Endothelial cell of umbilical vein (primary cell): ENCODE measurements at regions not wholly inside any gene's neighbourhood (a gene's known extent, or its start where the extent isn't known, plus 50 kb on each side); places are given as distances from the start of the nearest gene placed in this dataset.

Experiments
- BruUV-seq: library from RNA; stranded (reverse); fragments of 400-500 nt; replicated peaks from 2 replicates; lab custom pipeline; 2021; lab: Mats Ljungman, UMichigan
- CTCF ChIA-PET: fragments of 300-600, 350-600 bp; sonication (Branson Sonifier 250); formaldehyde crosslinking; loops from one replicate; lab custom pipeline; 2021; ENCODE audit warnings: antibody characterized with exemption, inconsistent platforms; lab: Charles Lee
- POLR2A ChIA-PET: fragments of 300-600, 350-600 bp; sonication (Branson Sonifier 250); formaldehyde crosslinking; loops from one replicate; lab custom pipeline; 2021; ENCODE audit warnings: antibody characterized with exemption, inconsistent platforms; lab: Charles Lee
- DNase-seq: peaks from one replicate; pipeline ENCODE4 v3.0.0-alpha.2; 2011; ENCODE audit warnings: low read depth, low spot score
- FAIRE-seq: peaks from 2 replicates; lab custom pipeline; 2011; peaks lifted over from hg19 to GRCh38; lab: Jason Lieb, UNC
- H2AFZ ChIP-seq: 2 replicates; pipeline ENCODE4 v1.6.0; 2012; ENCODE audit warnings: low read depth, low read length, control low read depth, inconsistent platforms
- H3K27ac ChIP-seq: 2 replicates; pipeline ENCODE4 v1.5.1; 2011; ENCODE audit warnings: low read depth, mild to moderate bottlenecking, control low read depth, low read length, moderate library complexity; ENCODE audit not compliant: insufficient read depth
- H3K27me3 ChIP-seq, 2 experiments: 2 replicates each; pipeline versions ENCODE4 v1.6.0 to v1.6.1; 2011; ENCODE audit warnings: low read length in 2 of 2, mixed read lengths in 1 of 2; ENCODE audit not compliant: control insufficient read depth in 2 of 2, insufficient read depth in 2 of 2
- H3K36me3 ChIP-seq, 2 experiments: 2 replicates in 1 of 2; 3 replicates in 1 of 2; pipeline ENCODE4 v1.5.1; 2011; ENCODE audit warnings: low read length in 2 of 2, mild to moderate bottlenecking in 1 of 2, moderate library complexity in 1 of 2; ENCODE audit not compliant: control insufficient read depth in 2 of 2, insufficient read depth in 2 of 2; ENCODE audit errors: extremely low read depth in 1 of 2
- H3K4me1 ChIP-seq: 3 replicates; pipeline ENCODE4 v1.5.1; 2011; ENCODE audit warnings: mild to moderate bottlenecking, low read length; ENCODE audit not compliant: control insufficient read depth, insufficient read depth; ENCODE audit errors: extremely low read depth
- H3K4me2 ChIP-seq: 2 replicates; pipeline ENCODE4 v1.6.1; 2011; ENCODE audit warnings: low read length, control low read depth, mixed read lengths; ENCODE audit not compliant: insufficient read depth
- H3K4me3 ChIP-seq, 3 experiments: fragments of 200-600 bp in 1 of 3; sonication (generic), shearing (Covaris generic) in 1 of 3; replicated peaks in 1 of 3; 2 replicates each; pipeline ENCODE4 v1.5.1; 2011 to 2016; ENCODE audit warnings: control low read depth in 3 of 3, low read length in 3 of 3, mild to moderate bottlenecking in 2 of 3, inconsistent platforms in 1 of 3, low read depth in 1 of 3, moderate library complexity in 1 of 3; ENCODE audit not compliant: insufficient read depth in 1 of 3
- H3K79me2 ChIP-seq: 2 replicates; pipeline ENCODE4 v1.6.0; 2012; ENCODE audit warnings: low read length, inconsistent platforms; ENCODE audit not compliant: control insufficient read depth, insufficient read depth
- H3K9ac ChIP-seq: replicated peaks from 2 replicates; pipeline ENCODE3; 2011; ENCODE audit warnings: low read length, control low read depth; ENCODE audit not compliant: insufficient read depth; ENCODE audit errors: extremely low read depth
- H3K9me1 ChIP-seq: replicated peaks from 3 replicates; pipeline ENCODE4 v1.6.0; 2011; ENCODE audit warnings: mild to moderate bottlenecking, low read length; ENCODE audit not compliant: control insufficient read depth, insufficient read depth; ENCODE audit errors: extremely low read depth
- H3K9me3 ChIP-seq: replicated peaks from 2 replicates; pipeline ENCODE4 v1.5.1; 2012; ENCODE audit warnings: low read length, inconsistent platforms; ENCODE audit not compliant: control insufficient read depth, insufficient read depth
- H4K20me1 ChIP-seq: replicated peaks from 2 replicates; pipeline ENCODE3; 2011; ENCODE audit warnings: mild to moderate bottlenecking, low read length; ENCODE audit not compliant: control insufficient read depth, insufficient read depth; ENCODE audit errors: extremely low read depth
- EZH2 ChIP-seq: IDR thresholded peaks from 2 replicates; pipeline ENCODE4 v1.6.1; 2012; ENCODE audit warnings: borderline replicate concordance, low read depth, mild to moderate bottlenecking, moderate library complexity, low read length, inconsistent platforms; ENCODE audit not compliant: severe bottlenecking
- FOS ChIP-seq: IDR thresholded peaks from 2 replicates; pipeline ENCODE4 v1.6.1; 2011; ENCODE audit warnings: mild to moderate bottlenecking, low read length, moderate library complexity, borderline replicate concordance; ENCODE audit not compliant: insufficient read depth
- GATA2 ChIP-seq: IDR thresholded peaks from 2 replicates; pipeline ENCODE4 v1.7.0; 2011; ENCODE audit warnings: low read depth, mild to moderate bottlenecking, moderate library complexity, mixed read lengths, low read length; ENCODE audit not compliant: insufficient read length, insufficient read depth
- JUN ChIP-seq: IDR thresholded peaks from 2 replicates; pipeline ENCODE4 v1.6.1; 2011; ENCODE audit warnings: borderline replicate concordance, low read depth; ENCODE audit not compliant: insufficient read length, insufficient read depth
- POLR2A ChIP-seq: IDR thresholded peaks from 2 replicates; pipeline ENCODE4 v1.6.1; 2012; ENCODE audit warnings: low read depth, mild to moderate bottlenecking, control low read depth, low read length
- POLR2AphosphoS5 ChIP-seq: IDR thresholded peaks from 2 replicates; pipeline ENCODE4 v1.6.1; 2012; ENCODE audit warnings: low read depth, mild to moderate bottlenecking, control low read depth, low read length, moderate library complexity; ENCODE audit not compliant: insufficient read depth
- dilution Hi-C: fragments of 300-500 bp; cut with MboI; formaldehyde crosslinking; loops from one replicate; pipeline ENCODE4 v1.15.0; 2019; ENCODE audit warnings: low sequenced_read_pairs; ENCODE audit not compliant: extremely low pct_ligation_motif_present
- intact Hi-C: fragments of 100-400 bp; cut with micrococcal nuclease; formaldehyde crosslinking; loops from one replicate; pipeline ENCODE4 v1.10.0; 2022
- TF ChIP-seq, protein P1 (sequence below), 2 donors: IDR thresholded peaks; 1 replicate in 1 of 2; 2 replicates in 1 of 2; pipeline ENCODE4 v1.5.1; 2011; ENCODE audit warnings: low read length in 2 of 2, mild to moderate bottlenecking in 2 of 2, moderate library complexity in 2 of 2, control low read depth in 1 of 2, inconsistent platforms in 1 of 2, low read depth in 1 of 2; ENCODE audit not compliant: insufficient read depth in 1 of 2; ENCODE audit errors: extremely low read depth in 1 of 2
- TF ChIP-seq, protein P2 (sequence below): IDR thresholded peaks from 2 replicates; pipeline ENCODE4 v1.6.1; 2011; ENCODE audit not compliant: insufficient read depth, insufficient read length

- H3K27me3 ChIP-seq: no peaks in the 10 kb centered on the region
- no TSS peak for BruUV-seq
- no peaks in the 10 kb centered on the region for H3K9me3 ChIP-seq
- H3K4me1 ChIP-seq: no peaks in the 10 kb centered on the region
- CTCF ChIA-PET: no interaction called here
- intact Hi-C loops: no loop called here
- dilution Hi-C loops: no loop called here
- TF ChIP-seq POLR2AphosphoS5: no peak
- TF ChIP-seq, protein P1, sequence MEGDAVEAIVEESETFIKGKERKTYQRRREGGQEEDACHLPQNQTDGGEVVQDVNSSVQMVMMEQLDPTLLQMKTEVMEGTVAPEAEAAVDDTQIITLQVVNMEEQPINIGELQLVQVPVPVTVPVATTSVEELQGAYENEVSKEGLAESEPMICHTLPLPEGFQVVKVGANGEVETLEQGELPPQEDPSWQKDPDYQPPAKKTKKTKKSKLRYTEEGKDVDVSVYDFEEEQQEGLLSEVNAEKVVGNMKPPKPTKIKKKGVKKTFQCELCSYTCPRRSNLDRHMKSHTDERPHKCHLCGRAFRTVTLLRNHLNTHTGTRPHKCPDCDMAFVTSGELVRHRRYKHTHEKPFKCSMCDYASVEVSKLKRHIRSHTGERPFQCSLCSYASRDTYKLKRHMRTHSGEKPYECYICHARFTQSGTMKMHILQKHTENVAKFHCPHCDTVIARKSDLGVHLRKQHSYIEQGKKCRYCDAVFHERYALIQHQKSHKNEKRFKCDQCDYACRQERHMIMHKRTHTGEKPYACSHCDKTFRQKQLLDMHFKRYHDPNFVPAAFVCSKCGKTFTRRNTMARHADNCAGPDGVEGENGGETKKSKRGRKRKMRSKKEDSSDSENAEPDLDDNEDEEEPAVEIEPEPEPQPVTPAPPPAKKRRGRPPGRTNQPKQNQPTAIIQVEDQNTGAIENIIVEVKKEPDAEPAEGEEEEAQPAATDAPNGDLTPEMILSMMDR (IDR thresholded peaks at IDR 0.05; ENCODE audit: extremely low read depth in 1 of 2, insufficient read depth in 1 of 2, low read depth in 1 of 2, low read length in 2 of 2): no peak
- no peak for TF ChIP-seq EZH2
- no peak for TF ChIP-seq FOS
- no peak for TF ChIP-seq GATA2
- no peak for TF ChIP-seq JUN
- no peak for TF ChIP-seq POLR2A
- TF ChIP-seq, protein P2, sequence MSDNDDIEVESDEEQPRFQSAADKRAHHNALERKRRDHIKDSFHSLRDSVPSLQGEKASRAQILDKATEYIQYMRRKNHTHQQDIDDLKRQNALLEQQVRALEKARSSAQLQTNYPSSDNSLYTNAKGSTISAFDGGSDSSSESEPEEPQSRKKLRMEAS: no peak
- no peak overlapping the region for H3K4me3 ChIP-seq
- H3K27ac ChIP-seq: no peak overlapping the region
- POLR2A ChIA-PET: no interaction called here
- H3K4me2 ChIP-seq: no peak overlapping the region
- no peaks in the 10 kb centered on the region for H3K79me2 ChIP-seq
- no peak overlapping the region for H2AFZ ChIP-seq
- DNase-seq: no peak
- no peaks in the 10 kb centered on the region for H3K9me1 ChIP-seq
- H3K36me3 ChIP-seq: no peaks in the 10 kb centered on the region
- H3K9ac ChIP-seq: no peak overlapping the region
- no peak for FAIRE-seq
- no peaks in the 10 kb centered on the region for H4K20me1 ChIP-seq
Measured at GRCh38 chr1:208807446-208808127, 563.4 kb upstream of the PLXNA2 start.
